Progenitor cell of endocrine pancreas (in vitro differentiated cells): ENCODE measurements at regions not wholly inside any gene's neighbourhood (a gene's known extent, or its start where the extent isn't known, plus 50 kb on each side); places are given as distances from the start of the nearest gene placed in this dataset.

Experiments used
- DNase-seq: peaks from one replicate; pipeline ENCODE4 v3.0.0; 2021; ENCODE audit warnings: low spot score; ENCODE audit not compliant: unreplicated experiment
- H3K27ac Mint-ChIP-seq: 2 replicates; pipeline ENCODE4 v1.8.0; 2021; ENCODE audit warnings: mild to moderate bottlenecking, moderate library complexity, mixed read lengths
- H3K27me3 Mint-ChIP-seq: 2 replicates; pipeline ENCODE4 v1.8.0; 2021; ENCODE audit warnings: mixed read lengths
- H3K36me3 Mint-ChIP-seq: 2 replicates; pipeline ENCODE4 v1.8.0; 2022; ENCODE audit warnings: mixed read lengths; ENCODE audit not compliant: insufficient read depth
- H3K4me1 Mint-ChIP-seq: 2 replicates; pipeline ENCODE4 v1.8.0; 2021; ENCODE audit warnings: low read depth, mixed read lengths
- H3K4me3 Mint-ChIP-seq: 2 replicates; pipeline ENCODE4 v1.8.0; 2021; ENCODE audit warnings: low read depth, mild to moderate bottlenecking, moderate library complexity, mixed read lengths
- H3K9me3 Mint-ChIP-seq: 2 replicates; pipeline ENCODE4 v1.8.0; 2021; ENCODE audit warnings: low read depth, mixed read lengths
- CTCF ChIP-seq: fragments of 200-600 bp; sonication (generic); IDR thresholded peaks from one replicate; pipeline ENCODE4 v1.5.0; 2021; ENCODE audit warnings: antibody characterized with exemption, mild to moderate bottlenecking; ENCODE audit not compliant: unreplicated experiment

GRCh38 chr2:164028814-164029534 lies 293.2 kb upstream of the FIGN start:
- no peak for TF ChIP-seq CTCF
- H3K27ac Mint-ChIP-seq = no peak overlapping the region
- H3K4me3 Mint-ChIP-seq = no peak overlapping the region
- H3K36me3 Mint-ChIP-seq = no peaks in the 10 kb centered on the region
- DNase-seq = no peak
- no peaks in the 10 kb centered on the region for H3K27me3 Mint-ChIP-seq
- H3K9me3 Mint-ChIP-seq = no peaks in the 10 kb centered on the region
- no peaks in the 10 kb centered on the region for H3K4me1 Mint-ChIP-seq

- Mint-ChIP-seq H3K9me3 (no peaks in the 10 kb centered on the region), H3K27me3 (no peaks in the 10 kb centered on the region), H3K27ac (no peak overlapping the region), H3K4me1 (no peaks in the 10 kb centered on the region), H3K36me3 (no peaks in the 10 kb centered on the region), H3K4me3 (no peak overlapping the region)
- no peak for TF ChIP-seq CTCF
- DNase-seq = no peak
Measured at GRCh38 chr2:164024396-164024795, 288.6 kb upstream of the FIGN start.

- Mint-ChIP-seq H3K4me1 (no peaks in the 10 kb centered on the region), H3K27ac (no peak overlapping the region), H3K27me3 (no peaks in the 10 kb centered on the region), H3K36me3 (no peaks in the 10 kb centered on the region), H3K9me3 (no peaks in the 10 kb centered on the region), H3K4me3 (no peak overlapping the region)
- no peak for DNase-seq
- no peak for TF ChIP-seq CTCF
Measured at GRCh38 chr2:164023896-164024295, 288.1 kb upstream of the FIGN start.

GRCh38 chr2:164015328-164016123 lies 279.7 kb upstream of the FIGN start:
- H3K4me3 Mint-ChIP-seq = peak overlapping the region; percentile 7
- peak overlapping the region; percentile 50 for H3K27ac Mint-ChIP-seq
- DNase-seq = no peak
- TF ChIP-seq CTCF = no peak
- no peaks in the 10 kb centered on the region for H3K9me3 Mint-ChIP-seq
- peaks cover 3% of the 10 kb centered on the region for H3K27me3 Mint-ChIP-seq
- no peaks in the 10 kb centered on the region for H3K36me3 Mint-ChIP-seq
- H3K4me1 Mint-ChIP-seq = peaks cover 14% of the 10 kb centered on the region

- no peak overlapping the region for H3K27ac Mint-ChIP-seq
- H3K27me3 Mint-ChIP-seq = peaks cover 3% of the 10 kb centered on the region
- peaks cover 17% of the 10 kb centered on the region for H3K4me1 Mint-ChIP-seq
- H3K4me3 Mint-ChIP-seq = no peak overlapping the region
- no peaks in the 10 kb centered on the region for H3K9me3 Mint-ChIP-seq
- DNase-seq = no peak
- no peaks in the 10 kb centered on the region for H3K36me3 Mint-ChIP-seq
- no peak for TF ChIP-seq CTCF
Measured at GRCh38 chr2:164014791-164015190, 279.0 kb upstream of the FIGN start.
